ENCODE measurements at regions not wholly inside any gene's neighbourhood (a gene's known extent, or its start where the extent isn't known, plus 50 kb on each side); places are given as distances from the start of the nearest gene placed in this dataset.

- no peak for TF ChIP-seq POLR2A (IDR thresholded peaks at IDR 0.05)
- no peak for TF ChIP-seq CTCF (IDR thresholded peaks at IDR 0.05)
Observed at GRCh38 chr18:56294484-56295183, 343.8 kb downstream of the TXNL1 start.

Data from prostate gland (tissue), 2 donors.